Astrocyte of the spinal cord (primary cell): ENCODE measurements at regions not wholly inside any gene's neighbourhood (a gene's known extent, or its start where the extent isn't known, plus 50 kb on each side); places are given as distances from the start of the nearest gene placed in this dataset.

Experiments
- DNase-seq: peaks from one replicate; pipeline ENCODE4 v3.0.0; 2011; ENCODE audit warnings: low read depth, low spot score
- H3K4me3 ChIP-seq: 2 replicates; pipeline ENCODE4 v1.5.1; 2011; ENCODE audit warnings: low read depth, mild to moderate bottlenecking, low read length, moderate library complexity
- CTCF ChIP-seq: IDR thresholded peaks from 2 replicates; pipeline ENCODE4 v1.5.1; 2012; ENCODE audit warnings: low read depth, mild to moderate bottlenecking, low read length, inconsistent platforms
- in situ Hi-C: cut with HindIII; loops from 2 replicates; pipeline ENCODE4 v1.10.0; 2017; ENCODE audit warnings: low sequenced_read_pairs

- in situ Hi-C loops = no loop called here
- no peak overlapping the region for H3K4me3 ChIP-seq
- TF ChIP-seq CTCF = no peak
- DNase-seq = no peak
Measured at GRCh38 chr2:176493226-176493825, 224.1 kb downstream of the MTX2 start.

GRCh38 chr2:176493909-176494308 lies 224.7 kb downstream of the MTX2 start:
- DNase-seq = no peak
- in situ Hi-C loops = no loop called here
- H3K4me3 ChIP-seq = no peak overlapping the region
- no peak for TF ChIP-seq CTCF

GRCh38 chr2:176494949-176495353 lies 225.7 kb downstream of the MTX2 start:
- no peak overlapping the region for H3K4me3 ChIP-seq
- TF ChIP-seq CTCF = no peak
- DNase-seq = no peak
- in situ Hi-C loops = no loop called here

- in situ Hi-C loops = no loop called here
- DNase-seq = no peak
- H3K4me3 ChIP-seq = no peak overlapping the region
- TF ChIP-seq CTCF = no peak
Measured at GRCh38 chr2:176495826-176496225, 226.6 kb downstream of the MTX2 start.

- no peak for TF ChIP-seq CTCF
- DNase-seq = no peak
- H3K4me3 ChIP-seq = no peak overlapping the region
- in situ Hi-C loops = no loop called here
Measured at GRCh38 chr2:176496761-176497160, 227.5 kb downstream of the MTX2 start.

GRCh38 chr2:176500901-176501300 lies 231.7 kb downstream of the MTX2 start:
- no peak overlapping the region for H3K4me3 ChIP-seq
- in situ Hi-C loops = no loop called here
- TF ChIP-seq CTCF = no peak
- DNase-seq = peak; percentile 38

- TF ChIP-seq CTCF = no peak
- H3K4me3 ChIP-seq = no peak overlapping the region
- in situ Hi-C loops = no loop called here
- no peak for DNase-seq
Measured at GRCh38 chr2:176501617-176502016, 232.4 kb downstream of the MTX2 start.
